Mucosa of stomach (tissue), 1 donor: ENCODE measurements at regions not wholly inside any gene's neighbourhood (a gene's known extent, or its start where the extent isn't known, plus 50 kb on each side); places are given as distances from the start of the nearest gene placed in this dataset.

Experiments
- H3K27me3 ChIP-seq: one replicate; pipeline ENCODE4 v1.7.0; 2013; ENCODE audit warnings: mild to moderate bottlenecking, low read length; ENCODE audit not compliant: control insufficient read depth, insufficient read depth
- H3K36me3 ChIP-seq: one replicate; pipeline ENCODE4 v1.7.0; 2013; ENCODE audit warnings: low read length; ENCODE audit not compliant: control insufficient read depth, insufficient read depth
- H3K4me1 ChIP-seq: one replicate; pipeline ENCODE4 v1.7.0; 2013; ENCODE audit warnings: mild to moderate bottlenecking, low read length; ENCODE audit not compliant: control insufficient read depth, insufficient read depth
- H3K4me3 ChIP-seq: one replicate; pipeline ENCODE4 v1.7.0; 2013; ENCODE audit warnings: low read length
- H3K9ac ChIP-seq: one replicate; pipeline ENCODE4 v1.7.0; 2013; ENCODE audit warnings: mild to moderate bottlenecking, low read length, moderate library complexity
- H3K9me3 ChIP-seq: one replicate; pipeline ENCODE4 v1.7.0; 2013; ENCODE audit warnings: mild to moderate bottlenecking, low read length, moderate library complexity; ENCODE audit not compliant: control insufficient read depth
- donor health status: Pancreatic carcinoma.

GRCh38 chr20:39333211-39333610, 371.1 kb downstream of the DHX35 start:
- H3K4me3 ChIP-seq, result no peak overlapping the region
- no peaks in the 10 kb centered on the region for H3K36me3 ChIP-seq
- no peak overlapping the region for H3K9ac ChIP-seq
- H3K27me3 ChIP-seq, result no peaks in the 10 kb centered on the region
- H3K9me3 ChIP-seq, result no peaks in the 10 kb centered on the region
- H3K4me1 ChIP-seq, result no peaks in the 10 kb centered on the region

GRCh38 chr20:39328347-39328746, 366.2 kb downstream of the DHX35 start:
- H3K27me3 ChIP-seq, result no peaks in the 10 kb centered on the region
- H3K9ac ChIP-seq, result no peak overlapping the region
- H3K9me3 ChIP-seq, result no peaks in the 10 kb centered on the region

GRCh38 chr20:39326050-39326449, 363.9 kb downstream of the DHX35 start:
- Histone ChIP-seq H3K9me3 (no peaks in the 10 kb centered on the region), H3K36me3 (no peaks in the 10 kb centered on the region), H3K27me3 (no peaks in the 10 kb centered on the region), H3K9ac (no peak overlapping the region), H3K4me1 (no peaks in the 10 kb centered on the region), H3K4me3 (no peak overlapping the region)

More at GRCh38 chr20:39328347-39328746, 366.2 kb downstream of the DHX35 start:
- Histone ChIP-seq H3K36me3 (no peaks in the 10 kb centered on the region), H3K4me1 (no peaks in the 10 kb centered on the region), H3K4me3 (no peak overlapping the region)

GRCh38 chr20:39318911-39319310, 356.8 kb downstream of the DHX35 start:
- H3K27me3 ChIP-seq, result no peaks in the 10 kb centered on the region
- no peak overlapping the region for H3K4me3 ChIP-seq
- H3K9me3 ChIP-seq, result no peaks in the 10 kb centered on the region
- no peaks in the 10 kb centered on the region for H3K4me1 ChIP-seq
- H3K9ac ChIP-seq, result no peak overlapping the region
- no peaks in the 10 kb centered on the region for H3K36me3 ChIP-seq

- H3K27me3 ChIP-seq, result no peaks in the 10 kb centered on the region
- no peak overlapping the region for H3K9ac ChIP-seq
- no peak overlapping the region for H3K4me3 ChIP-seq
- H3K4me1 ChIP-seq, result no peaks in the 10 kb centered on the region
- no peaks in the 10 kb centered on the region for H3K9me3 ChIP-seq
- no peaks in the 10 kb centered on the region for H3K36me3 ChIP-seq
These were observed 350.5 kb downstream of the DHX35 start for GRCh38 chr20:39312676-39313075.

- Histone ChIP-seq H3K4me3 (no peak overlapping the region), H3K4me1 (no peaks in the 10 kb centered on the region), H3K9ac (no peak overlapping the region), H3K36me3 (no peaks in the 10 kb centered on the region), H3K27me3 (no peaks in the 10 kb centered on the region), H3K9me3 (no peaks in the 10 kb centered on the region)
These were observed 349.8 kb downstream of the DHX35 start for GRCh38 chr20:39311851-39312506.

- no peaks in the 10 kb centered on the region for H3K4me1 ChIP-seq
- no peaks in the 10 kb centered on the region for H3K36me3 ChIP-seq
- no peaks in the 10 kb centered on the region for H3K9me3 ChIP-seq
- H3K9ac ChIP-seq, result no peak overlapping the region
- no peaks in the 10 kb centered on the region for H3K27me3 ChIP-seq
- H3K4me3 ChIP-seq, result no peak overlapping the region
These were observed 348.3 kb downstream of the DHX35 start for GRCh38 chr20:39310363-39310995.

GRCh38 chr20:39309458-39309857, 347.3 kb downstream of the DHX35 start:
- Histone ChIP-seq H3K4me3 (no peak overlapping the region), H3K4me1 (no peaks in the 10 kb centered on the region), H3K9me3 (no peaks in the 10 kb centered on the region), H3K27me3 (no peaks in the 10 kb centered on the region), H3K9ac (no peak overlapping the region), H3K36me3 (no peaks in the 10 kb centered on the region)

- Histone ChIP-seq H3K4me3 (no peak overlapping the region), H3K9me3 (no peaks in the 10 kb centered on the region), H3K4me1 (no peaks in the 10 kb centered on the region), H3K9ac (no peak overlapping the region), H3K27me3 (no peaks in the 10 kb centered on the region), H3K36me3 (no peaks in the 10 kb centered on the region)
These were observed 340.2 kb downstream of the DHX35 start for GRCh38 chr20:39302312-39302711.

GRCh38 chr20:39299783-39300182, 337.6 kb downstream of the DHX35 start:
- Histone ChIP-seq H3K27me3 (no peaks in the 10 kb centered on the region), H3K9me3 (no peaks in the 10 kb centered on the region), H3K4me1 (no peaks in the 10 kb centered on the region), H3K36me3 (no peaks in the 10 kb centered on the region), H3K9ac (no peak overlapping the region), H3K4me3 (no peak overlapping the region)

- Histone ChIP-seq H3K9ac (no peak overlapping the region), H3K9me3 (no peaks in the 10 kb centered on the region), H3K36me3 (no peaks in the 10 kb centered on the region), H3K27me3 (no peaks in the 10 kb centered on the region), H3K4me3 (no peak overlapping the region), H3K4me1 (no peaks in the 10 kb centered on the region)
These were observed 336.7 kb downstream of the DHX35 start for GRCh38 chr20:39298571-39299506.

- no peak overlapping the region for H3K9ac ChIP-seq
- H3K27me3 ChIP-seq, result no peaks in the 10 kb centered on the region
- H3K9me3 ChIP-seq, result no peaks in the 10 kb centered on the region
- no peaks in the 10 kb centered on the region for H3K36me3 ChIP-seq
- no peaks in the 10 kb centered on the region for H3K4me1 ChIP-seq
- no peak overlapping the region for H3K4me3 ChIP-seq
These were observed 336.0 kb downstream of the DHX35 start for GRCh38 chr20:39298121-39298520.
